Nephron (organoid): ENCODE measurements at regions not wholly inside any gene's neighbourhood (a gene's known extent, or its start where the extent isn't known, plus 50 kb on each side); places are given as distances from the start of the nearest gene placed in this dataset.
A peak's percentile ranks its signal among the peaks of the same experiment; 100 is the strongest.

ENCODE experiments used
- H3K27ac Mint-ChIP-seq, 3 experiments: 2 replicates each; pipeline ENCODE4 v1.8.0; 2020; ENCODE audit warnings: mixed read lengths in 3 of 3, mild to moderate bottlenecking in 2 of 3, moderate library complexity in 1 of 3
- H3K27me3 Mint-ChIP-seq: 2 replicates; pipeline ENCODE4 v1.8.0; 2021; ENCODE audit warnings: low read depth, mild to moderate bottlenecking, moderate library complexity, mixed read lengths
- H3K36me3 Mint-ChIP-seq: 2 replicates; pipeline ENCODE4 v1.8.0; 2020; ENCODE audit warnings: low read depth, mixed read lengths
- H3K4me1 Mint-ChIP-seq: 2 replicates; pipeline ENCODE4 v1.8.0; 2020; ENCODE audit warnings: mixed read lengths
- H3K4me3 Mint-ChIP-seq, 3 experiments: 2 replicates each; pipeline ENCODE4 v1.8.0; 2020; ENCODE audit warnings: mild to moderate bottlenecking in 3 of 3, mixed read lengths in 3 of 3, moderate library complexity in 2 of 3
- H3K9me3 Mint-ChIP-seq: 2 replicates; pipeline ENCODE4 v1.8.0; 2020; ENCODE audit warnings: mixed read lengths
- CTCF ChIP-seq, 3 experiments: fragments of 200-600 bp; sonication (generic); IDR thresholded peaks; one replicate each; pipeline ENCODE4 v1.5.0; 2021; ENCODE audit warnings: antibody characterized with exemption in 3 of 3; ENCODE audit not compliant: unreplicated experiment in 3 of 3

- Mint-ChIP-seq H3K36me3 (no peaks in the 10 kb centered on the region), H3K27me3 (peaks cover 63% of the 10 kb centered on the region), H3K4me3 (no peak overlapping the region), H3K27ac (no peak overlapping the region), H3K4me1 (no peaks in the 10 kb centered on the region), H3K9me3 (peaks cover 7% of the 10 kb centered on the region)
- no peak for TF ChIP-seq CTCF (IDR thresholded peaks at IDR 0.05; ENCODE audit: unreplicated experiment in 3 of 3)
Observed at GRCh38 chr12:113735131-113735530, 231.0 kb downstream of the RBM19 start.

GRCh38 chr12:113734503-113734902 lies 231.6 kb downstream of the RBM19 start:
- no peak overlapping the region for H3K4me3 Mint-ChIP-seq
- no peak for TF ChIP-seq CTCF (IDR thresholded peaks at IDR 0.05; ENCODE audit: unreplicated experiment in 3 of 3)
- peaks cover 7% of the 10 kb centered on the region for H3K9me3 Mint-ChIP-seq
- no peak overlapping the region for H3K27ac Mint-ChIP-seq
- H3K27me3 Mint-ChIP-seq = peaks cover 68% of the 10 kb centered on the region
- H3K36me3 Mint-ChIP-seq = no peaks in the 10 kb centered on the region
- H3K4me1 Mint-ChIP-seq = no peaks in the 10 kb centered on the region

GRCh38 chr12:113732916-113733315 lies 233.2 kb downstream of the RBM19 start:
- no peaks in the 10 kb centered on the region for H3K9me3 Mint-ChIP-seq
- peaks cover 71% of the 10 kb centered on the region for H3K27me3 Mint-ChIP-seq
- no peaks in the 10 kb centered on the region for H3K4me1 Mint-ChIP-seq
- H3K4me3 Mint-ChIP-seq = no peak overlapping the region
- no peaks in the 10 kb centered on the region for H3K36me3 Mint-ChIP-seq
- no peak for TF ChIP-seq CTCF (IDR thresholded peaks at IDR 0.05; ENCODE audit: unreplicated experiment in 3 of 3)
- no peak overlapping the region for H3K27ac Mint-ChIP-seq

DNA sequence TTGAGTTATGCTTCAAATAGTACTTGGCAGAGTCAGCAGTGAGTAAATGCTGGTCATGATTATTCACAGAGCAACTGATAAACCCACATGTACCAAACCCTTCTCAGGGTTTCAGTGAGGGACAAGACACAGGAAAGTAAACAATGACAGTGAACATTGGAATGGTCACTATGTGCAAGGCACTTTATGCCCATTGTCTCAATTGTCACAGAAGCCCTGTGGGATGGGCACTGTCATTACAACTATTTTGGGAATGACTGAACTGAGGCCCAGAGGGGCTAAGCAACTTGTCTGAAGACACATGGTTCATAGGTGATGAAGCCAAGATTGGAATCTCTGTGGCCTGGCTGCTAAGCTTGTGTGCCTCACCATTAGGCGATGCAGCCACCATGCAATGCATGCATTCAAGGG lies 238.5 kb downstream of the RBM19 start:
- H3K27ac Mint-ChIP-seq = no peak overlapping the region
- H3K9me3 Mint-ChIP-seq = no peaks in the 10 kb centered on the region
- H3K4me1 Mint-ChIP-seq = no peaks in the 10 kb centered on the region
- no peaks in the 10 kb centered on the region for H3K36me3 Mint-ChIP-seq
- no peak overlapping the region for H3K4me3 Mint-ChIP-seq
- H3K27me3 Mint-ChIP-seq = peaks cover 65% of the 10 kb centered on the region
- no peak for TF ChIP-seq CTCF (IDR thresholded peaks at IDR 0.05; ENCODE audit: unreplicated experiment in 3 of 3)

DNA sequence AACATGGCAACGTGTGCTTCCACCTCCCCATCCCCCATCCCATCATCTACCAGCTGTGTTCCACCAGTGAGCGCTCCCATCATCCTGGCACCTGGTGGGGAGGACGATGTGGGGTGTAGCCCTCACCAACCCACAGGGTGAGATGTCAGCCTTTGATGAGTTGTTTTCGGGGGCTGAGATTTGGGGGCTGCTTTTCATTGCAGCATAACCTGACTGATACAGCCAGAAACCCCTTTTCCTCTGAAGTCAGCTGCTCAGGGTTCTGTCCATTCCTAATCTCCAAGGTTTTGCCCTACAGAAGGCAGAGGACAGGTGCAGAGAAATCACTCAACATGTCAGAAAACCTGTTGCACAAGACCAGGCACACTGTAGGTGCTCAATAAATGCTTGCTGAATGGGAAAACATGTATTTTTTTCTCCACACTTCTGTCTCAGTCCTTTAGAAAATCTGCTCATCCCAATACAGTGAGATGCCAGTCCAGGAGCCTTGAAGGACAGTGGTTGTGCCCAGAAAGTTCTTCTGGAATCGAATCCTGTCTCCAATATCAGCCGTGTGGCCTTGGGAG lies 239.8 kb downstream of the RBM19 start:
- H3K27ac Mint-ChIP-seq = peak overlapping the region in 1 of 3 experiments; percentile 60
- H3K4me3 Mint-ChIP-seq = no peak overlapping the region
- H3K27me3 Mint-ChIP-seq = peaks cover 63% of the 10 kb centered on the region
- H3K4me1 Mint-ChIP-seq = no peaks in the 10 kb centered on the region
- no peaks in the 10 kb centered on the region for H3K36me3 Mint-ChIP-seq
- H3K9me3 Mint-ChIP-seq = no peaks in the 10 kb centered on the region
- TF ChIP-seq CTCF (IDR thresholded peaks at IDR 0.05; ENCODE audit: unreplicated experiment in 3 of 3) = no peak

- TF ChIP-seq CTCF (IDR thresholded peaks at IDR 0.05; ENCODE audit: unreplicated experiment in 3 of 3) = no peak
- peaks cover 61% of the 10 kb centered on the region for H3K27me3 Mint-ChIP-seq
- no peaks in the 10 kb centered on the region for H3K9me3 Mint-ChIP-seq
- no peaks in the 10 kb centered on the region for H3K36me3 Mint-ChIP-seq
- H3K4me1 Mint-ChIP-seq = no peaks in the 10 kb centered on the region
- H3K27ac Mint-ChIP-seq = no peak overlapping the region
- H3K4me3 Mint-ChIP-seq = no peak overlapping the region
Observed at GRCh38 chr12:113725557-113725876, 240.6 kb downstream of the RBM19 start.
